Left ventricle myocardium superior (tissue), 1 donor: ENCODE measurements at regions not wholly inside any gene's neighbourhood (a gene's known extent, or its start where the extent isn't known, plus 50 kb on each side); places are given as distances from the start of the nearest gene placed in this dataset.

Experiments used
- ATAC-seq: fragments of 200-7000 bp; cut with Tn5 transposase; one replicate; pipeline ENCODE4 v1.9.1; 2020; ENCODE audit warnings: mild to moderate bottlenecking, moderate library complexity
- DNase-seq: peaks from one replicate; pipeline ENCODE4 v3.0.0-alpha.2; 2020
- intact Hi-C: fragments of 100-400 bp; cut with micrococcal nuclease; formaldehyde crosslinking; loops from one replicate; pipeline ENCODE4 v1.11.0; 2022
- donor health status: DM: no; HTN: yes; CAD: no; lungs with severe emphysema.

- intact Hi-C loops = no loop called here
- no peak for ATAC-seq
- DNase-seq = no peak
These were observed 1022.0 kb downstream of the EFNB2 start for GRCh38 chr13:105513448-105513847.

GRCh38 chr13:105509981-105510762 is 1025.3 kb downstream of the EFNB2 start:
- DNase-seq = no peak
- no peak for ATAC-seq
- intact Hi-C loops = no loop called here

GRCh38 chr13:105506463-105506862 is 1029.0 kb downstream of the EFNB2 start:
- DNase-seq = no peak
- intact Hi-C loops = no loop called here
- no peak for ATAC-seq

GRCh38 chr13:105502193-105502592 is 1033.3 kb downstream of the EFNB2 start:
- no peak for DNase-seq
- intact Hi-C loops = no loop called here
- no peak for ATAC-seq

GRCh38 chr13:105497597-105497996 is 1037.9 kb downstream of the EFNB2 start:
- intact Hi-C loops = no loop called here
- DNase-seq (no peak), ATAC-seq (no peak)

GRCh38 chr13:105492216-105492615 is 1043.2 kb downstream of the EFNB2 start:
- ATAC-seq = no peak
- no peak for DNase-seq
- intact Hi-C loops = no loop called here

- no peak for ATAC-seq
These were observed 1044.1 kb downstream of the EFNB2 start for GRCh38 chr13:105491345-105491744.

GRCh38 chr13:105485081-105485480 is 1050.4 kb downstream of the EFNB2 start:
- intact Hi-C loops = no loop called here
- no peak for ATAC-seq

More at GRCh38 chr13:105491345-105491744, 1044.1 kb downstream of the EFNB2 start:
- DNase-seq = no peak
- intact Hi-C loops = no loop called here

GRCh38 chr13:105474983-105475610 is 1060.4 kb downstream of the EFNB2 start:
- no peak for DNase-seq
- intact Hi-C loops = no loop called here
- no peak for ATAC-seq

More at GRCh38 chr13:105485081-105485480, 1050.4 kb downstream of the EFNB2 start:
- DNase-seq = no peak

- DNase-seq (no peak), ATAC-seq (no peak)
- intact Hi-C loops = no loop called here
These were observed 1063.8 kb downstream of the EFNB2 start for GRCh38 chr13:105471673-105472072.

- intact Hi-C loops = no loop called here
- ATAC-seq = no peak
These were observed 1069.1 kb downstream of the EFNB2 start for GRCh38 chr13:105466376-105466775.

GRCh38 chr13:105465745-105466144 is 1069.7 kb downstream of the EFNB2 start, which contains the start of gene DAOA:
DAOA (plus strand) TSS chr13:105466045.
- ATAC-seq = no peak
- DNase-seq = no peak
- intact Hi-C loops = no loop called here

More at GRCh38 chr13:105466376-105466775, 1069.1 kb downstream of the EFNB2 start:
- DNase-seq = no peak

GRCh38 chr13:105465251-105465650 is 1070.2 kb downstream of the EFNB2 start:
- intact Hi-C loops = no loop called here
- DNase-seq (no peak), ATAC-seq (no peak)

GRCh38 chr13:105464249-105464648 is 1071.2 kb downstream of the EFNB2 start:
- ATAC-seq (no peak), DNase-seq (no peak)
- intact Hi-C loops = no loop called here

- no peak for ATAC-seq
- no peak for DNase-seq
- intact Hi-C loops = no loop called here
These were observed 1072.4 kb downstream of the EFNB2 start for GRCh38 chr13:105463011-105463501.

GRCh38 chr13:105462098-105462497 is 1073.4 kb downstream of the EFNB2 start:
- intact Hi-C loops = no loop called here
- ATAC-seq (no peak), DNase-seq (no peak)

- intact Hi-C loops = no loop called here
- DNase-seq = no peak
- no peak for ATAC-seq
These were observed 1082.6 kb downstream of the EFNB2 start for GRCh38 chr13:105452895-105453294.

GRCh38 chr13:105450784-105451183 is 1084.7 kb downstream of the EFNB2 start:
- intact Hi-C loops = no loop called here
- DNase-seq = no peak
- ATAC-seq = no peak

- DNase-seq (no peak), ATAC-seq (no peak)
- intact Hi-C loops = no loop called here
These were observed 1086.7 kb downstream of the EFNB2 start for GRCh38 chr13:105448811-105449210.

- DNase-seq (no peak), ATAC-seq (no peak)
- intact Hi-C loops = no loop called here
These were observed 1089.3 kb downstream of the EFNB2 start for GRCh38 chr13:105446197-105446596.

GRCh38 chr13:105445796-105446195 is 1089.7 kb downstream of the EFNB2 start:
- no peak for ATAC-seq
- intact Hi-C loops = no loop called here
- no peak for DNase-seq
